HFF-Myc (cell line): ENCODE measurements at regions not wholly inside any gene's neighbourhood (a gene's known extent, or its start where the extent isn't known, plus 50 kb on each side); places are given as distances from the start of the nearest gene placed in this dataset.

Experiments
- DNase-seq: peaks from one replicate; pipeline ENCODE4 v3.0.0-alpha.2; 2011; ENCODE audit warnings: low read depth; ENCODE audit errors: extremely low read depth
- H3K4me3 ChIP-seq: replicated peaks from 2 replicates; pipeline ENCODE4 v1.5.1; 2011; ENCODE audit warnings: low read depth, mild to moderate bottlenecking, control low read depth, low read length
- TF ChIP-seq, protein P1 (sequence below): IDR thresholded peaks from 2 replicates; pipeline ENCODE4 v1.5.1; 2012; ENCODE audit warnings: mild to moderate bottlenecking, low read depth, low read length, control low read depth; ENCODE audit errors: missing control alignments

DNA sequence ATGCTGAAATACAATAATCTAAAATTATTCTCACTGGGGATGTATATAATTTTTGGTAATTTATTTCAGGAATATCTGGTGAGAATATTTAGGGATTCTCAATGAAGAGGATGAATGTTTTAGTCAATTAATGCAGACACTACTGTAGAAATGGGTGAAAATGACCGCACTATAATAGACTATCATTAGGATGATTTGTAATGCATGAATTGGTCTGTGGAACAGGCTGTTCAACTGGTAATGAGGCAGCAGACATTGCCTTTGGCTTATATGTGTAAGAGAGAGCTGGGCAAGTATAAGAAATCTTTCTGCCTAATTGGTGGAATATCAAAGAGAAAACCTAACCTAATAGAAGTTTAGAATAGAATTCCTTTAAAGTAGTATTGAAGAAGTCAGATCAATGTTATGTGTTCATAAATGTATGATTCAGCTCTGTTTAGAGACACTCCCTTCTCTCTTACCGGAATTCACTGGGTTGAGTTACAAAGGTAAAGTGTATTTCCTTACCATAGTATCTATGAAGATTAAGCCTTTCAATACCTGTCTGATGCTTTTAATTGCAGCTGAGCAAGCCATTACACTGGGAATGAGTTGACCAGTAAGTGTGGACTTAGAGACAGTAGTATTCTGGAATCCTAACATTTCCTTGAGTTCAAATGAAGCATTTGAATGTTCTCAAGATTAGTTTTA lies 274.5 kb downstream of the S1PR1 start:
- TF ChIP-seq, protein P1, sequence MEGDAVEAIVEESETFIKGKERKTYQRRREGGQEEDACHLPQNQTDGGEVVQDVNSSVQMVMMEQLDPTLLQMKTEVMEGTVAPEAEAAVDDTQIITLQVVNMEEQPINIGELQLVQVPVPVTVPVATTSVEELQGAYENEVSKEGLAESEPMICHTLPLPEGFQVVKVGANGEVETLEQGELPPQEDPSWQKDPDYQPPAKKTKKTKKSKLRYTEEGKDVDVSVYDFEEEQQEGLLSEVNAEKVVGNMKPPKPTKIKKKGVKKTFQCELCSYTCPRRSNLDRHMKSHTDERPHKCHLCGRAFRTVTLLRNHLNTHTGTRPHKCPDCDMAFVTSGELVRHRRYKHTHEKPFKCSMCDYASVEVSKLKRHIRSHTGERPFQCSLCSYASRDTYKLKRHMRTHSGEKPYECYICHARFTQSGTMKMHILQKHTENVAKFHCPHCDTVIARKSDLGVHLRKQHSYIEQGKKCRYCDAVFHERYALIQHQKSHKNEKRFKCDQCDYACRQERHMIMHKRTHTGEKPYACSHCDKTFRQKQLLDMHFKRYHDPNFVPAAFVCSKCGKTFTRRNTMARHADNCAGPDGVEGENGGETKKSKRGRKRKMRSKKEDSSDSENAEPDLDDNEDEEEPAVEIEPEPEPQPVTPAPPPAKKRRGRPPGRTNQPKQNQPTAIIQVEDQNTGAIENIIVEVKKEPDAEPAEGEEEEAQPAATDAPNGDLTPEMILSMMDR, result no peak
- no peak for DNase-seq

DNA sequence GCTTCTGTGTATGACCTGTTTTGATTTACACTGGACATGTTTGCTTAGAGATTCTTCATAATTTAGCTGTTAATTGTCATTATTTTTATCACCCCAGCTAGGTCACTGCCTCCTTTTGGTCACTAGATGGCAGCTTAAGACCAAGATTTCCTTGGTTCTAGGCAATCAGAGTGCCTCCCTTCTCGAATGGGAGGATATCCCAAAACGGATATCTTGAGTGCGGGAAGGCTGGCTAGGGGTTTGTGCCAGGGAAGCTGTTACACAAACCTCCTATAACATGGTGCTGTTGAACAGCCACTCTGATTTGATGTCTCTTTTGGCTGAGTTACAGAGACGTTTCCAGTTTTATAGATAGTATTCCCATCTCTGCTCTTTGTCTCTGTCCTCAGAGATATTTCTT lies 283.5 kb downstream of the S1PR1 start:
- DNase-seq, result peak; percentile 7
- TF ChIP-seq, protein P1, result peak; percentile 62
- no peak overlapping the region for H3K4me3 ChIP-seq

More for the DNA sequence above, 274.5 kb downstream of the S1PR1 start:
- no peak overlapping the region for H3K4me3 ChIP-seq

DNA sequence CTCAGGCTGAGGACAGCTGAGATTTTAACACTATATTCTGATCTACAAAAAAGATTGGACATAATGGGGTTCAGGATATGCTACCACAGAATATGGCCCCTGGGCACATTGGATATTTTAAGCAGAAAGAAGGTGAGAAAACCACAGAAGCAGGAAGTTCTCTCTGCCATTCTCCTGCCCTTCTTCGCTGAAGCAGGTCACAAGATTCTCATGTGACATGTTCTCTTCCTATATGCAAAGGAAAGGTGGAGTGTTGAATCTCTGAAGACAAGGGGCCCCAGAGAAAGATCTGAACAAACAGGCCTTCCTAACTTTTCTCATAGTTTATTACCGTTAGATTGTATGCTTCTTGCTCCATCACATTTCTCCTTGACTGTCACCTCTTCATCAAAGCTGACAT lies 285.7 kb downstream of the S1PR1 start:
- no peak for DNase-seq
- no peak overlapping the region for H3K4me3 ChIP-seq
- TF ChIP-seq, protein P1, result no peak

DNA sequence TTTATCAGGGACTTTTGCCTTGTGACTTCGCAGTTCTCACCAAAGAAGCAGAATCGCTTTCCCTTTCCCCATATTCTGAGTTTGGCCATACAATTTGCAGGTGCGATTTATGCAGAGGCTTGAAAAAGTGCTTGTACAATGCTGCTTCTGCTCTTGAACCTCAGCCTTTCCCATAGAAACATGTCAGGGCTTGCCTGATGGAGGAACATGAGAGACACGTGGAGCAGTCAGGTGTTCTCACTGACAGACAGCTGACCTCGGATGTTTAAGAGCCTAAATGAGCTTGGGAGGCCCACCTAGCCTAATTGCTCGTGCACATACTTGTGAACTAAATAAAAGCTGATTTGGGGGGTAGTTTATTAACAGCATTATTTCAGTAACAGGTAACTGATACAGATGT lies 290.0 kb downstream of the S1PR1 start:
- DNase-seq, result no peak
- TF ChIP-seq, protein P1, result no peak
- no peak overlapping the region for H3K4me3 ChIP-seq

DNA sequence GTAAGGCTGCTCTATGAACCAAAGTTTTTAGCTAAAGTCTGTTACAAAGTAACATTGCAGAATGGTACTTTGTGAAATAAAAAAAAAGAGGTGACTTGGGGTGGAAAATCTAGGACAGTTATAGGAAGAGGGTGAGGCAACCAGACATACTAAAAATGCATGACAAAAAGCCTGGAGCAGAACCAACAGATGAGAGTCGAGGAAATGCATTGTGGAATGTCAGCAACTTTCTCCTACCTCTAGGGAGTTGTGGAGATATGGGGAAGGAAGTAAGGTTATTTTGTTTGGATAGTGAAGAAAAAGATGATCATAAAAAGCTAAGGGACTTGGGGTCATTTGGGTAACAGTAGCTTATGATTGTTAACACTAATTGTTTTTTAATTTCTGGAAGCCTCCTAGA lies 295.6 kb downstream of the S1PR1 start:
- TF ChIP-seq, protein P1, result no peak
- H3K4me3 ChIP-seq, result no peak overlapping the region
- DNase-seq, result no peak

DNA sequence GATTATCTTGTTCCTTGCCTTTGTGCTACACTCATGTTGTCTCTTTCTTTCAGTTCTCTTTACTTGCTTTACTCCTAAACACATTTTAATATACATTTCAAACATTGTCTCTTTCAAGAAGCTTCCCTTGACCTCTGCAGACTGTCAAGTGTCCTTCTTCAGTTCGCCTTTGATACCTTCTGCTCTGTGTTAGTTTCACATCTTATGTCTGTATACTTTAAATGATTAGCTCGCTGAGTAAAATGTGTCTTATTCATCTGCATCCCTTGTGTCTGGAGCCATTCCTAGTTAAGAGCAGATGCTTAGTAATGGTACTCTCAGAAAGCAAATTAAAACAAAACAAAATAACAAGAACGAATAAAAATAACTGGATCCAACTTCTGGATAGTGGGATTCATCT lies 303.3 kb downstream of the S1PR1 start:
- TF ChIP-seq, protein P1, result no peak
- no peak for DNase-seq

DNA sequence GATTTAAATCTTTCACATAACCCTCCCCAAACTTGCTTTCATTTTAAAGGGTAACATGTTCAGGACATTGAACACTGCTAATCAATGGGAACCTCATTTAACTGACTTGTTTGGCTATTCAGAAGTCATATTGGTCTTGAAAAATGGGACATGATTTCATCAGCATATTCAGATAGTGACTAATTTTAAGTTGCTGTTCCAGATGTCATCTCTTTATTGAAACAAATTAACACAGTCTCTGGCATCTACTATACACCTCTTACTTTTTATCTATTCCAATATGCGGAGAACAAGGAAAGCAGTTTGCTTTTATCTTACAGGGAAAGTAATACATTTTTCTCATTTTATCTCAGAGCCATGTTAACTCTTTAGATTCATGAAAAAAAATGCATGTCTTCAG lies 310.1 kb downstream of the S1PR1 start:
- TF ChIP-seq, protein P1, result no peak
- H3K4me3 ChIP-seq, result no peak overlapping the region
- DNase-seq, result no peak

More for the DNA sequence above, 303.3 kb downstream of the S1PR1 start:
- H3K4me3 ChIP-seq, result no peak overlapping the region
